ENCODE measurements at regions not wholly inside any gene's neighbourhood (a gene's known extent, or its start where the extent isn't known, plus 50 kb on each side); places are given as distances from the start of the nearest gene placed in this dataset.
"Not testable (repeated sequence)": the region's sequence is repeated elsewhere in the genome, so short reads cannot be mapped to it uniquely, and the experiment has no call there.

GRCh38 chr4:125262502-125262901 is 52.3 kb upstream of the FAT4 start:
- no peak for DNase-seq

- DNase-seq: no peak
Observed at GRCh38 chr4:125262079-125262478, 52.7 kb upstream of the FAT4 start.

GRCh38 chr4:125254106-125254505 is 60.6 kb upstream of the FAT4 start:
- no peak for DNase-seq

GRCh38 chr4:125244848-125245450 is 69.8 kb upstream of the FAT4 start:
- DNase-seq: no peak

GRCh38 chr4:125243789-125244397 is 70.9 kb upstream of the FAT4 start:
- DNase-seq: no peak

- no peak for DNase-seq
Observed at GRCh38 chr4:125235971-125236370, 78.8 kb upstream of the FAT4 start.

- DNase-seq: no peak
Observed at GRCh38 chr4:125231661-125232060, 83.1 kb upstream of the FAT4 start.

GRCh38 chr4:125229596-125230058 is 85.1 kb upstream of the FAT4 start:
- DNase-seq: no peak

GRCh38 chr4:125225806-125226205 is 88.9 kb upstream of the FAT4 start:
- DNase-seq: no peak

- no peak for DNase-seq
Observed at GRCh38 chr4:125200556-125200955, 114.2 kb upstream of the FAT4 start.

- peak in 1 of 5 experiments; percentile 5 for DNase-seq
Observed at GRCh38 chr4:125198916-125199315, 115.8 kb upstream of the FAT4 start.

GRCh38 chr4:125191874-125192459 is 122.8 kb upstream of the FAT4 start:
- DNase-seq: not testable (repeated sequence)

- no peak for DNase-seq
Observed at GRCh38 chr4:125191232-125191631, 123.5 kb upstream of the FAT4 start.

GRCh38 chr4:125187226-125188176 is 127.3 kb upstream of the FAT4 start:
- no peak for DNase-seq

- no peak for DNase-seq
Observed at GRCh38 chr4:125184116-125184515, 130.6 kb upstream of the FAT4 start.

- DNase-seq: no peak
Observed at GRCh38 chr4:125181804-125182203, 133.0 kb upstream of the FAT4 start.

- no peak for DNase-seq
Observed at GRCh38 chr4:125179727-125180126, 135.0 kb upstream of the FAT4 start.

GRCh38 chr4:125169192-125169591 is 145.6 kb upstream of the FAT4 start:
- DNase-seq: no peak

GRCh38 chr4:125168531-125168930 is 146.2 kb upstream of the FAT4 start:
- no peak for DNase-seq

- not testable (repeated sequence) for DNase-seq
Observed at GRCh38 chr4:125166012-125166411, 148.7 kb upstream of the FAT4 start.

- no peak for DNase-seq
Observed at GRCh38 chr4:125159001-125159400, 155.8 kb upstream of the FAT4 start.

GRCh38 chr4:125155251-125155650 is 159.5 kb upstream of the FAT4 start:
- DNase-seq: no peak

- DNase-seq: no peak
Observed at GRCh38 chr4:125140966-125141495, 173.7 kb upstream of the FAT4 start.
